Mucosa of descending colon (tissue), 3 donors: ENCODE measurements at regions not wholly inside any gene's neighbourhood (a gene's known extent, or its start where the extent isn't known, plus 50 kb on each side); places are given as distances from the start of the nearest gene placed in this dataset.

Experiments used
- ATAC-seq: fragments of 200-7000 bp; cut with Tn5 transposase; one replicate; pipeline ENCODE4 v1.9.1; 2020; ENCODE audit warnings: mild to moderate bottlenecking, moderate library complexity
- DNase-seq, 3 donors: peaks; one replicate each; pipeline ENCODE4 v3.0.0-alpha.2; 2020
- H3K36me3 ChIP-seq: fragments of 200-600 bp; one replicate; pipeline ENCODE4 v1.8.0; 2021; ENCODE audit warnings: low read depth, mild to moderate bottlenecking
- H3K4me1 ChIP-seq: fragments of 200-600 bp; one replicate; pipeline ENCODE4 v1.8.0; 2021; ENCODE audit warnings: low read depth, mild to moderate bottlenecking
- H3K4me3 ChIP-seq: fragments of 200-600 bp; one replicate; pipeline ENCODE4 v1.8.0; 2021; ENCODE audit warnings: mild to moderate bottlenecking
- H3K9me3 ChIP-seq: fragments of 200-600 bp; one replicate; pipeline ENCODE4 v1.8.0; 2021; ENCODE audit warnings: mild to moderate bottlenecking
- intact Hi-C, 2 donors: fragments of 100-400 bp; cut with DNase I in 1 of 2; cut with micrococcal nuclease in 1 of 2; formaldehyde crosslinking; loops; one replicate each; pipeline versions ENCODE4 v1.11.0 to v1.11.1; 2022; cut with DNase I, micrococcal nuclease
- TF ChIP-seq, protein P1 (sequence below): fragments of 200-600 bp; IDR thresholded peaks from one replicate; pipeline ENCODE4 v1.8.0; 2022; ENCODE audit warnings: antibody characterized with exemption, mild to moderate bottlenecking
- donor health status: DM: no; HTN: no; CAD: no; lungs with moderate emphysema.
- donor health status: DM: no; HTN: no; CAD: no.
- donor health status: DM: no; HTN: yes; CAD: no.

DNA sequence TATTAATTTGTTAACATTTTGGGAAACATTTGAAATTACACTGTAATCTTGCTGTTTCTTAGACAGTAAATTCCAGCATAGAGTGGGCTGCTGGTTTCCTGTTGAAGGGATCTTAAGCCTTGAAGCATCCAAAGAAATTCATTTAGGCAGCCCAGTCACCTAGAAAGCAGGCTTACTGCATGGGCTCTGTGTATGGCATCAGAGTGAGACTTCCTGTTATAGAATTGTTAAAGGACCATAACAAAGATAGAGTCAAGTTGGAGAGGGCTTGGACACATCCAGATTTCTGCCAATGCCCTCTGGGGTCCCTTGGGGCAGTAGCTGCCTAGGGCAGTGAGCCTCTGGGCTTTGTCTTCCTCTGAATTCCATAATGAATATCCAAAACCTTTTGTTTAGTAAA, 149.2 kb downstream of the DYRK2 start:
- TF ChIP-seq, protein P1, sequence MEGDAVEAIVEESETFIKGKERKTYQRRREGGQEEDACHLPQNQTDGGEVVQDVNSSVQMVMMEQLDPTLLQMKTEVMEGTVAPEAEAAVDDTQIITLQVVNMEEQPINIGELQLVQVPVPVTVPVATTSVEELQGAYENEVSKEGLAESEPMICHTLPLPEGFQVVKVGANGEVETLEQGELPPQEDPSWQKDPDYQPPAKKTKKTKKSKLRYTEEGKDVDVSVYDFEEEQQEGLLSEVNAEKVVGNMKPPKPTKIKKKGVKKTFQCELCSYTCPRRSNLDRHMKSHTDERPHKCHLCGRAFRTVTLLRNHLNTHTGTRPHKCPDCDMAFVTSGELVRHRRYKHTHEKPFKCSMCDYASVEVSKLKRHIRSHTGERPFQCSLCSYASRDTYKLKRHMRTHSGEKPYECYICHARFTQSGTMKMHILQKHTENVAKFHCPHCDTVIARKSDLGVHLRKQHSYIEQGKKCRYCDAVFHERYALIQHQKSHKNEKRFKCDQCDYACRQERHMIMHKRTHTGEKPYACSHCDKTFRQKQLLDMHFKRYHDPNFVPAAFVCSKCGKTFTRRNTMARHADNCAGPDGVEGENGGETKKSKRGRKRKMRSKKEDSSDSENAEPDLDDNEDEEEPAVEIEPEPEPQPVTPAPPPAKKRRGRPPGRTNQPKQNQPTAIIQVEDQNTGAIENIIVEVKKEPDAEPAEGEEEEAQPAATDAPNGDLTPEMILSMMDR, result no peak
- H3K36me3 ChIP-seq, result no peaks in the 10 kb centered on the region
- ATAC-seq, result no peak
- intact Hi-C loops, result no loop called here
- peaks cover 10% of the 10 kb centered on the region for H3K4me1 ChIP-seq
- no peaks in the 10 kb centered on the region for H3K9me3 ChIP-seq
- no peak overlapping the region for H3K4me3 ChIP-seq
- DNase-seq, result no peak

DNA sequence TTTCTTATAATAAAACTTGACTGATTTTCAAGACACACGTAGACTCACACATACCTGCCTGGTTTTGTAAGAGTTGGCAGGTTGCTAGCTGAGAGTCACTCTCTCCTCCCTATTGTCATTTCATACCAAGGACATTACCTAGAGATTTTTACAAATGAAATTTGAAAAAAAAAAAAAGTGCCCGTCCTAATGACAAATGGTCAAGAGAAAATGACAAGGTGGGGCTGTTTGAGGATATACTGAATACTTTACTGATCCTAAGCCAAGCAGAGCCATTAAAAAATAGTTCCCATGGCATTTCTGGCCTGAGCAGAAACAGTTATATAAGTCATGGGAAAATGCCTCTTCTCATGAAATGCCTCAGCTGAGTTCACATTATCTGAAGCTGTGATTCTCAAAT, 150.2 kb downstream of the DYRK2 start:
- Histone ChIP-seq H3K9me3 (no peaks in the 10 kb centered on the region), H3K4me1 (peaks cover 10% of the 10 kb centered on the region), H3K4me3 (no peak overlapping the region), H3K36me3 (no peaks in the 10 kb centered on the region)
- DNase-seq (no peak), ATAC-seq (no peak)
- intact Hi-C loops, result no loop called here
- TF ChIP-seq, protein P1, result no peak

DNA sequence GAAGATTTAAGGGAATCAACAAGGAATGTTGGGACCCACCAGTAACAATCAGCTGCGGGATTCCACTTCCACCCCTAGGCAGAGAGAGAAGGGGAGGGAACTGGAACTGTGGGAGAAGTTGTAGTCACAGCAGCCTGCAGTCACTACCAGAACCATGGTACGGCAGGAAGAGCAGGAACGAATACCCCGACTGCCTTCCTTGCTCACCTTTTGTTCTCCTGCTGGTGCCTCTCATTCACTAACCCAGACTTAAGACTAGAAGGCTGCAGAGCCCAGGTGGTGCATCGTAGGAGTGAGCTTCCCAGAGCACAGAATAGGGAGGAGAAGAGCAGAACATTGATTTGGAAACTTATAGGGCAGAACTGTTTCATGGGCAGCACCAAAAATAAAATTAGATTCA, 154.2 kb downstream of the DYRK2 start:
- TF ChIP-seq, protein P1, result no peak
- Histone ChIP-seq H3K36me3 (no peaks in the 10 kb centered on the region), H3K4me3 (no peak overlapping the region), H3K4me1 (no peaks in the 10 kb centered on the region), H3K9me3 (no peaks in the 10 kb centered on the region)
- intact Hi-C loops, result no loop called here
- DNase-seq, result no peak
- ATAC-seq, result no peak

DNA sequence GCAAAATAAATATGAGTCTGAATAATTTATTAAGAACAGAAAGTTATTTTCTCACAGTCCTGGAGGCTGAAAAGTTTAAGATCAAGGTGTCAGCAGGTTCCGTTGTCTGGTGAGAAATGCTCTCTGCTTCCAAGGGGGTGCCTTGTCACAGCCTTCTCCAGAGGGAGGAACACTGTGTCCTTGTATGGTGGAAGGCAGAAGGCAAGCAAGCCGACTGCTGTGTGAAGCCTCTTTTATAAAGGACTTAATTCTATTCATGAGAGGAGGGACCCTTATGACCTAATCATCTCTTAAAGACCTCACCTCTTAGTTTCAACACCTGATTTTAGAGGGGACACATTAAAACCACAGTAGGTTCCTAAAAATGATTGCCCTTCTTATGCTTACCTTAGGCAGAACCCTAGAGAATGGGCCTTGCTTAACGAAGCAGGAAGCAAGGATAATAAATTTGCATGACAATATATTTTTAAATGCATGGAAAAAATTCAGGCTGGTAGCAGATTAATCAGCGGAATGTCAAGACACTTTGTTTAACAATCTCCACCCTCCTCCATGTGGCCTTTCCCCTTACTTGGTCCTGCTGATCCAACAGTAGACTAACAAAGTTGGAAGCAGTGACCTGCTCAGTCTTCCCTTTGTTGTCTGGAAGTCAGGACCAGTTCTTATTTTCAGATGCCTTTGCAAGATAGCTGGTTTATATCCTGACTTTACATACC, 154.9 kb downstream of the DYRK2 start:
- Histone ChIP-seq H3K9me3 (no peaks in the 10 kb centered on the region), H3K4me1 (no peaks in the 10 kb centered on the region), H3K36me3 (no peaks in the 10 kb centered on the region), H3K4me3 (no peak overlapping the region)
- TF ChIP-seq, protein P1, result no peak
- ATAC-seq (no peak), DNase-seq (no peak)
- intact Hi-C loops, result no loop called here

DNA sequence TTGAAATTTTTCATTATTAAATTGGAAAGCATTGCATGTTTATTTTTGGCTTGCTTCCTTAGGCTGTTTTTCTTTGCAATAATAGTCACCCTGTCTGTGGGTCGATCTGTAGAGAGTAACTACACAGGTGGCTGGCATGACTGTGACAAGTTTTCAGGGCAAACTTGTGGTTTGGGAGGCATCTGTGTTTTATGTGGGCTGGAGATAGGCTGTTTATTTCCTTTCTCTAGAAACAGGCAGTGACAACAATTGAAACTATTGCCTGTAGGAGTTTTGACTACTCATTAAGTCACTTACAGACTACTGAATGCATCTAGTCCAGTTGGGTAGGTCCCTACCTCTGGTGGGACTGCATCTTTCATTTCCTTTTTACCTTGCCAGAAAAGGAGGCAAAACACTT, 155.6 kb downstream of the DYRK2 start:
- intact Hi-C loops, result no loop called here
- H3K4me3 ChIP-seq, result no peak overlapping the region
- no peaks in the 10 kb centered on the region for H3K9me3 ChIP-seq
- DNase-seq (no peak), ATAC-seq (peak; percentile 40)
- H3K4me1 ChIP-seq, result no peaks in the 10 kb centered on the region
- TF ChIP-seq, protein P1, result no peak
- H3K36me3 ChIP-seq, result no peaks in the 10 kb centered on the region

DNA sequence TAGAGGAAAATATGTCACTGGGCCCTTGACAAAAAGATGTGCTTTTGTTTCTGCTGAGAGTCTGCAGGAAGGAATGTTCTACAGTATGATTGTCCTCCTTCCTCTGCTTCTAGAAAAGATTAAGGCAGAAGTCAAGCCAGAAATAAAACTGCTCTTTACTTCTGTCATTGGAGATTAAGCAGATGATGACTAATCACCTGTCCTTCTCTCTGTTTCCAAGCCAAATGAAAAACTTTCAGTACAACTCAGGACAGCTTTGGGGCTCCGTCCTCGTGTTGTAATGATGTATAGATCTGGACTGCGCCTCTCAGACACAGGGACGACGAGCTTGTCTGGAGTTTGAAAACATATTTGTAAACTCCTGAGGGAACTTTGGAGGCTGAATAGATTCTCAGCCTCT, 159.3 kb downstream of the DYRK2 start:
- TF ChIP-seq, protein P1, result no peak
- Histone ChIP-seq H3K4me1 (no peaks in the 10 kb centered on the region), H3K9me3 (no peaks in the 10 kb centered on the region), H3K4me3 (no peak overlapping the region), H3K36me3 (no peaks in the 10 kb centered on the region)
- intact Hi-C loops, result no loop called here
- ATAC-seq (no peak), DNase-seq (no peak)
